ENCODE measurements at regions not wholly inside any gene's neighbourhood (a gene's known extent, or its start where the extent isn't known, plus 50 kb on each side); places are given as distances from the start of the nearest gene placed in this dataset.

GRCh38 chrX:82675104-82675503 is 833.0 kb upstream of the POU3F4 start:
- Histone ChIP-seq H4K20me1 (replicated peaks; ENCODE audit: control insufficient read depth, extremely low read depth, insufficient read depth, low read length) (no peaks in the 10 kb centered on the region), H3K4me2 (ENCODE audit: insufficient read depth, low read length) (no peak overlapping the region), H3K4me3 (replicated peaks in 1 of 3; ENCODE audit: insufficient read depth in 1 of 3, low read depth in 1 of 3, low read length in 3 of 3) (no peak overlapping the region), H3K79me2 (ENCODE audit: control insufficient read depth, insufficient read depth, low read length) (no peaks in the 10 kb centered on the region), H3K27me3 (ENCODE audit: control insufficient read depth in 2 of 2, insufficient read depth in 2 of 2, low read length in 2 of 2) (no peaks in the 10 kb centered on the region), H3K9me3 (replicated peaks; ENCODE audit: control insufficient read depth, insufficient read depth, low read length) (no peaks in the 10 kb centered on the region), H3K36me3 (ENCODE audit: control insufficient read depth in 2 of 2, extremely low read depth in 1 of 2, insufficient read depth in 2 of 2, low read length in 2 of 2) (no peaks in the 10 kb centered on the region), H3K9ac (replicated peaks; ENCODE audit: extremely low read depth, insufficient read depth, low read length) (no peak overlapping the region), H2AFZ (ENCODE audit: low read depth, low read length) (no peak overlapping the region), H3K4me1 (ENCODE audit: control insufficient read depth, extremely low read depth, insufficient read depth, low read length) (no peaks in the 10 kb centered on the region), H3K27ac (ENCODE audit: insufficient read depth, low read depth, low read length) (no peak overlapping the region), H3K9me1 (replicated peaks; ENCODE audit: control insufficient read depth, extremely low read depth, insufficient read depth, low read length) (no peaks in the 10 kb centered on the region)
- POLR2A ChIA-PET = no interaction called here
- CTCF ChIA-PET = no interaction called here
- intact Hi-C loops (cut with micrococcal nuclease) = no loop called here
- BruUV-seq (replicated peaks) = no TSS peak
- FAIRE-seq (peak; percentile 35), DNase-seq (ENCODE audit: low read depth, low spot score) (no peak)
- dilution Hi-C loops (cut with MboI; ENCODE audit: extremely low pct_ligation_motif_present, low sequenced_read_pairs) = no loop called here
- TF ChIP-seq POLR2A (IDR thresholded peaks at IDR 0.05; ENCODE audit: low read depth, low read length) = no peak
- no peak for TF ChIP-seq POLR2AphosphoS5 (IDR thresholded peaks at IDR 0.05; ENCODE audit: insufficient read depth, low read depth, low read length)
- TF ChIP-seq FOS (IDR thresholded peaks at IDR 0.05; ENCODE audit: borderline replicate concordance, insufficient read depth, low read length) = no peak
- TF ChIP-seq MYC (IDR thresholded peaks at IDR 0.05; ENCODE audit: low read depth, low read length) = no peak

GRCh38 chrX:82676386-82676785 is 831.7 kb upstream of the POU3F4 start:
- intact Hi-C loops (cut with micrococcal nuclease) (no loop called here), dilution Hi-C loops (cut with MboI; ENCODE audit: extremely low pct_ligation_motif_present, low sequenced_read_pairs) (no loop called here)
- Histone ChIP-seq H3K4me2 (ENCODE audit: insufficient read depth, low read length) (no peak overlapping the region), H3K9me1 (replicated peaks; ENCODE audit: control insufficient read depth, extremely low read depth, insufficient read depth, low read length) (no peaks in the 10 kb centered on the region), H3K36me3 (ENCODE audit: control insufficient read depth in 2 of 2, extremely low read depth in 1 of 2, insufficient read depth in 2 of 2, low read length in 2 of 2) (no peaks in the 10 kb centered on the region), H4K20me1 (replicated peaks; ENCODE audit: control insufficient read depth, extremely low read depth, insufficient read depth, low read length) (no peaks in the 10 kb centered on the region), H3K9ac (replicated peaks; ENCODE audit: extremely low read depth, insufficient read depth, low read length) (no peak overlapping the region), H3K27me3 (ENCODE audit: control insufficient read depth in 2 of 2, insufficient read depth in 2 of 2, low read length in 2 of 2) (no peaks in the 10 kb centered on the region), H2AFZ (ENCODE audit: low read depth, low read length) (no peak overlapping the region), H3K4me1 (ENCODE audit: control insufficient read depth, extremely low read depth, insufficient read depth, low read length) (no peaks in the 10 kb centered on the region), H3K9me3 (replicated peaks; ENCODE audit: control insufficient read depth, insufficient read depth, low read length) (no peaks in the 10 kb centered on the region), H3K79me2 (ENCODE audit: control insufficient read depth, insufficient read depth, low read length) (no peaks in the 10 kb centered on the region), H3K4me3 (replicated peaks in 1 of 3; ENCODE audit: insufficient read depth in 1 of 3, low read depth in 1 of 3, low read length in 3 of 3) (no peak overlapping the region), H3K27ac (ENCODE audit: insufficient read depth, low read depth, low read length) (no peak overlapping the region)
- POLR2A ChIA-PET = no interaction called here
- CTCF ChIA-PET = interaction anchor here (1.2 kb wide), 1 partner anchor 1799 kb away, joined by 11 read pairs; no protein-coding TSS in a partner anchor
- no peak for DNase-seq (ENCODE audit: low read depth, low spot score)
- peak; percentile 62 for FAIRE-seq
- TF ChIP-seq GATA2 (IDR thresholded peaks at IDR 0.05; ENCODE audit: insufficient read depth, insufficient read length, low read depth, low read length) (no peak), JUN (IDR thresholded peaks at IDR 0.05; ENCODE audit: borderline replicate concordance, insufficient read depth, insufficient read length, low read depth) (no peak), POLR2AphosphoS5 (IDR thresholded peaks at IDR 0.05; ENCODE audit: insufficient read depth, low read depth, low read length) (no peak), POLR2A (IDR thresholded peaks at IDR 0.05; ENCODE audit: low read depth, low read length) (no peak), MAX (IDR thresholded peaks at IDR 0.05; ENCODE audit: insufficient read depth, insufficient read length) (no peak), CTCF (IDR thresholded peaks at IDR 0.05; ENCODE audit: extremely low read depth in 1 of 2, insufficient read depth in 1 of 2, low read depth in 1 of 2, low read length in 2 of 2) (no peak), MYC (IDR thresholded peaks at IDR 0.05; ENCODE audit: low read depth, low read length) (no peak), FOS (IDR thresholded peaks at IDR 0.05; ENCODE audit: borderline replicate concordance, insufficient read depth, low read length) (no peak)
- no TSS peak for BruUV-seq (replicated peaks)

Data from endothelial cell of umbilical vein (primary cell).